Heart left ventricle (tissue), 16 donors: ENCODE measurements at regions not wholly inside any gene's neighbourhood (a gene's known extent, or its start where the extent isn't known, plus 50 kb on each side); places are given as distances from the start of the nearest gene placed in this dataset.

ENCODE experiments used
- ATAC-seq, 4 donors: fragments of 200-7000 bp; cut with Tn5 transposase; one replicate each; pipeline ENCODE4 v1.9.1; 2020 to 2022; ENCODE audit warnings: moderate library complexity in 4 of 4, mild to moderate bottlenecking in 3 of 4, moderate number of reproducible peaks in 1 of 4
- DNase-seq, 5 donors: peaks; one replicate each; pipeline ENCODE4 v3.0.0-alpha.2; 2020
- H3K27ac ChIP-seq, 12 donors: fragments of 200-600 bp; sonication (generic) in 4 of 12; one replicate each; pipeline versions ENCODE4 v1.5.0 to v1.8.0; 2016 to 2022; ENCODE audit warnings: mild to moderate bottlenecking in 2 of 12
- H3K27me3 ChIP-seq, 9 donors: fragments of 200-600 bp; sonication (generic) in 2 of 9; one replicate each; pipeline versions ENCODE4 v1.5.1 to v1.8.0; 2016 to 2022; ENCODE audit warnings: mild to moderate bottlenecking in 3 of 9
- H3K36me3 ChIP-seq, 9 donors: fragments of 200-600 bp; sonication (generic) in 2 of 9; one replicate each; pipeline versions ENCODE4 v1.5.0 to v1.8.0; 2018 to 2022; ENCODE audit warnings: mild to moderate bottlenecking in 2 of 9
- H3K4me1 ChIP-seq, 12 donors: fragments of 200-600 bp; sonication (generic) in 4 of 12; one replicate each; pipeline versions ENCODE4 v1.5.0 to v1.8.0; 2016 to 2022; ENCODE audit warnings: mild to moderate bottlenecking in 3 of 12
- H3K4me3 ChIP-seq, 12 donors: fragments of 200-600 bp; sonication (generic) in 4 of 12; one replicate each; pipeline versions ENCODE4 v1.5.0 to v1.8.0; 2017 to 2022; ENCODE audit warnings: mild to moderate bottlenecking in 9 of 12, moderate library complexity in 4 of 12
- H3K9me3 ChIP-seq, 12 donors: fragments of 200-600 bp; sonication (generic) in 4 of 12; one replicate each; pipeline versions ENCODE4 v1.5.0 to v1.8.0; 2016 to 2022; ENCODE audit warnings: mild to moderate bottlenecking in 1 of 12
- POLR2A ChIP-seq, 2 donors: fragments of 450-650 bp; IDR thresholded peaks; one replicate each; pipeline ENCODE4 v1.6.1; 2017; ENCODE audit warnings: antibody characterized with exemption in 2 of 2, mild to moderate bottlenecking in 2 of 2, moderate library complexity in 2 of 2
- WGBS, 4 donors: extraction: QIAGEN DNeasy Blood & Tissue Kit in 2 of 4; methylation state at CpG; one replicate each; pipeline versions ENCODE4 v1.1.5 to v1.1.7; 2013 to 2018; 5-methylcytosine and 5-hydroxymethylcytosine counted together
- intact Hi-C, 10 donors: fragments of 100-400 bp; cut with DNase I; formaldehyde crosslinking; loops; one replicate each; pipeline versions ENCODE4 v1.11.1 to v1.14.2; 2022
- TF ChIP-seq, protein P1 (sequence below), 12 donors: fragments of 200-600 bp; sonication (generic) in 4 of 12; IDR thresholded peaks; one replicate each; pipeline versions ENCODE4 v1.5.0 to v1.8.0; 2018 to 2022; ENCODE audit warnings: antibody characterized with exemption in 12 of 12, mild to moderate bottlenecking in 5 of 12
- donor health status: ischemic (EF 13 %, LVEDD 7.1; RV severe dilation, severe dysfunction).
- donor health status: healthy with polysubstance abuse.
- donor health status: DM: no; HTN: yes; CAD: no.
- donor health status: DM: no; HTN: no; CAD: no.
- donor health status: ischemic (EF 25% LVEDD 6.9; RV normal size, moderate dysfunction).
- donor health status: ischemic (EF 25% LVEDD 5.7; RV mildly dilated, moderate dysfunction).
- donor health status: healthy.
- donor health status: DM: yes; HTN: yes; CAD: no.
- donor health status: ischemic (EF 35%, LVEDD 5.7; RV mildly dilated, moderate dysfunction).
- donor health status: nonischemic (EF 11% LVEDD 7.7; RV severe dilation, severe dysfunction).
- donor health status: DM: yes; HTN: yes; CAD: no.
- donor health status: PGD.
- donor health status: ischemic (EF 29% LVEDD 5.4; RV normal size, mild dysfunction).
- donor health status: nonischemic (EF 23%, LVEDD 6.1; RV moderate dilation, normal function).

DNA sequence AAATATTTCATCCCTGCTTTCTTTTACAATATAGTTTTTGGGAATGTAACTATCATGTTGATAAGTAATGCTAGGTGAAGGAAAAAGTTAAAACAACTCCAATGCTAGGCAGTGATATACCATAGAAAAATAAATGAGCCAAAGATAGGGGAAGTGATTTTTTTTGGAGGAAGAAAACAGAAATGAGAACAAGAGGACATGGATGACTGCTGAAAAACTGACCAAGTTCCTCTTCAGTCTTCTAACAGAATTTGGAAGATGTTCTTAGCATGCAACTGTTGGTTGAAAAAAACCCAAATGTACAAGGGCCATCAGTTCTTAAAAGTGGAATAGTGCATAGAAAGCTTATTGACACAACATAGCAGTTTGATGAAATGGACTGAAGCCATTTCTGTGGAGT lies 262.5 kb upstream of the STARD13 start:
- Histone ChIP-seq H3K36me3 (no peaks in the 10 kb centered on the region), H3K9me3 (no peaks in the 10 kb centered on the region), H3K27me3 (no peaks in the 10 kb centered on the region), H3K4me3 (no peak overlapping the region), H3K4me1 (peaks cover 0 to 32% (median 13%) of the 10 kb centered on the region in 12 donors), H3K27ac (peak overlapping the region in 1 of 12 donors; percentile 40)
- intact Hi-C loops, result loop anchor here in 5 of 10 donors (5.0 to 10.0 kb wide), 8 partner anchors 64 to 903 kb away; partner anchors contain the start of genes KL (in 1 of the 5) and RFC3 (in 1 of the 5)
- DNase-seq, result no peak
- no peak for ATAC-seq
- TF ChIP-seq POLR2A (IDR thresholded peaks at IDR 0.05), result no peak
- TF ChIP-seq, protein P1, sequence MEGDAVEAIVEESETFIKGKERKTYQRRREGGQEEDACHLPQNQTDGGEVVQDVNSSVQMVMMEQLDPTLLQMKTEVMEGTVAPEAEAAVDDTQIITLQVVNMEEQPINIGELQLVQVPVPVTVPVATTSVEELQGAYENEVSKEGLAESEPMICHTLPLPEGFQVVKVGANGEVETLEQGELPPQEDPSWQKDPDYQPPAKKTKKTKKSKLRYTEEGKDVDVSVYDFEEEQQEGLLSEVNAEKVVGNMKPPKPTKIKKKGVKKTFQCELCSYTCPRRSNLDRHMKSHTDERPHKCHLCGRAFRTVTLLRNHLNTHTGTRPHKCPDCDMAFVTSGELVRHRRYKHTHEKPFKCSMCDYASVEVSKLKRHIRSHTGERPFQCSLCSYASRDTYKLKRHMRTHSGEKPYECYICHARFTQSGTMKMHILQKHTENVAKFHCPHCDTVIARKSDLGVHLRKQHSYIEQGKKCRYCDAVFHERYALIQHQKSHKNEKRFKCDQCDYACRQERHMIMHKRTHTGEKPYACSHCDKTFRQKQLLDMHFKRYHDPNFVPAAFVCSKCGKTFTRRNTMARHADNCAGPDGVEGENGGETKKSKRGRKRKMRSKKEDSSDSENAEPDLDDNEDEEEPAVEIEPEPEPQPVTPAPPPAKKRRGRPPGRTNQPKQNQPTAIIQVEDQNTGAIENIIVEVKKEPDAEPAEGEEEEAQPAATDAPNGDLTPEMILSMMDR (IDR thresholded peaks at IDR 0.05), result no peak

DNA sequence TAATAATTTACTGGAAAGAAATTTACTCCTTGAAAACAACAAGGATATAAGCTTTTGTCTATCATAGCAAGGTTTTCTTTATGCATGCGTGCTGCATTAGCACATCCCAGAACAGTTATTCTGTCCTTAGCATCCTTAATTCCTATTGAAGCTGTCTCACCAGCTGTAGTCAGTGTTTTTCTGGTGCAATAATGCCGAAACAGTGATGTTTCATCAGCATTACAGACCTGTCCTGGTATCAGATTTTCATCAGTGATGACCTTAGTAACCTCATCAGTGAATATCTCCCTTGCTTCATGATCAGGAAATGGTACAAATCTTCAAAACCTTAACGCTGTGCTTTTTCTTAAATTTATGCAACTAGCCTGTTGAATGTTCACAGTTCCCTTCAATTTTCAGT lies 264.7 kb upstream of the STARD13 start:
- TF ChIP-seq, protein P1 (IDR thresholded peaks at IDR 0.05), result no peak
- TF ChIP-seq POLR2A (IDR thresholded peaks at IDR 0.05), result no peak
- no peaks in the 10 kb centered on the region for H3K9me3 ChIP-seq
- peaks cover 0 to 14% (median 3%) of the 10 kb centered on the region in 12 donors for H3K4me1 ChIP-seq
- no peaks in the 10 kb centered on the region for H3K27me3 ChIP-seq
- H3K27ac ChIP-seq, result no peak overlapping the region
- DNase-seq, result no peak
- no peak for ATAC-seq
- intact Hi-C loops, result loop anchor here in 1 of 10 donors (5.0 kb wide), 1 partner anchor 67 kb away; no protein-coding TSS in a partner anchor
- H3K36me3 ChIP-seq, result no peaks in the 10 kb centered on the region
- no peak overlapping the region for H3K4me3 ChIP-seq
- WGBS, 4 donors, result 91 to 96% (median 94%) methylated on average over 3 of the region's 3 CpGs

DNA sequence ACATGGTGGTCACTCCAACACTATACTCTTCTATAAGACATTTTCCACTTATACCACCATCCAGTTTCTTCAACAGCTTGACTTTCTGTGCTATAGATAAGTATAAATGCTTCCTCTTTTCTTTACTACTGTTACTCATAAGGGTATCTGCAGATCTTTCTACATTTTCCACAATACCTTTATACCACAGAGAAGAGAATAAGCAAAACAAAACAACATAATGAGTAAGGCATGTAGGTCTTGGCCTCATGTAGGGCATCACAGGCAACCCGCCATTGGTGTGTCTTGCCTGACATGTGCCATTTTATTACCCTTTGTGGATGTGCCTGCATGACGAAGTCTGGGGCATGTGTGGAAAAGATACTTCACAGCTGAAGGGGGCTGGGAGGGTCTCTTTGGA lies 265.3 kb upstream of the STARD13 start:
- H3K4me1 ChIP-seq, result peaks cover 0 to 16% (median 4%) of the 10 kb centered on the region in 12 donors
- TF ChIP-seq POLR2A (IDR thresholded peaks at IDR 0.05), result no peak
- TF ChIP-seq, protein P1 (IDR thresholded peaks at IDR 0.05), result no peak

DNA sequence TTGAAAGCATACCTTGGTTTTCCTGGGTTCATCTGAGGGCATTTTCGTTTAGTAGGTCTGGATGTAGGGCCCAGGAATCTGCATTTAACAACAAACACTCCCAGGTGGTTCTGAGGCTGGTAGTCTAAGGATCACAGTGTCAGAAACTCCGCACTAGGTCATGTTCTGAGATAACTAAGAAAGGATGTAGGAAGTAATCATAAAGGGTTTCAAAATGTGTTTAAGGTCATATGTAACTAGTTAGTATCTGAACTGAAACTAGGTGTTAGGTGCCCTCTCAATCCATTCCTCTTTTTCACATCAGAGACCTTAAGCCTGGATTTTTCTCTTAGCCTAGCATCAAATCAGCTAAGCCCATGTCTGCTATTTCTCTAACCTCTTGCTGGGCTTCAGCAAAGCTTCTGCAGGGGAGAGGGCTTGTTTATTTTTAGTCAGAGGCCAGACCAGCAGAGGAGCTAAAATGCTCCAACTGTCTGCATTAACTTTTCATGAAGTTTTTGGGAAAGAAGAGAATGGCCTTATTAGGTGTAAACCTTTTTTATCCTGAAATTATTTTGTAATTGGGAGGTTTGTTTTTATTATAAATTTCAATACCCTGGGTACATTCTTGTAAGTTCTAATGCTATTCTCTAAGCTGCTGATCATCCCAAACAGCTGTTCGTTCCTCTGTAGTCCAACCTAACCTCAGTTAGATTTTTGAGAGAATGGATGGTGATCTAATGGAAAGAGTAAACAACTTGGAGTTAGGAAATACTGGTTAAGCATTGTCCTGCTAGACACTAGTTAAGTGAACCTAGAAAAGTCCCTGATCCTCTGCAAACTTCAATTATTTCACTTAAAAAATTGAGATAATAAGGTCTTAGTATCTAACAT lies 262.8 kb upstream of the RFC3 start:
- 52 to 60% (median 54%) methylated on average over 3 of the region's 3 CpGs for WGBS, 4 donors
- Histone ChIP-seq H3K36me3 (no peaks in the 10 kb centered on the region), H3K27me3 (no peaks in the 10 kb centered on the region), H3K4me3 (no peak overlapping the region), H3K4me1 (peaks cover 0 to 12% (median under 1%) of the 10 kb centered on the region in 12 donors), H3K27ac (peak overlapping the region in 6 of 12 donors; percentile 7 to 43 (median 30)), H3K9me3 (no peaks in the 10 kb centered on the region)
- TF ChIP-seq, protein P1 (IDR thresholded peaks at IDR 0.05), result no peak
- no peak for TF ChIP-seq POLR2A (IDR thresholded peaks at IDR 0.05)
- intact Hi-C loops, result loop anchor here in 1 of 10 donors (5.0 kb wide), 1 partner anchor 62 kb away; no protein-coding TSS in a partner anchor
- DNase-seq, result no peak
- ATAC-seq, result peak in 3 of 4 donors; percentile 20 to 45 (median 24)

More for the DNA sequence above, 265.3 kb upstream of the STARD13 start:
- DNase-seq (no peak), ATAC-seq (no peak)
- Histone ChIP-seq H3K4me3 (no peak overlapping the region), H3K9me3 (no peaks in the 10 kb centered on the region), H3K36me3 (no peaks in the 10 kb centered on the region), H3K27ac (no peak overlapping the region), H3K27me3 (no peaks in the 10 kb centered on the region)
- intact Hi-C loops, result loop anchor here in 1 of 10 donors (5.0 kb wide), 1 partner anchor 66 kb away; no protein-coding TSS in a partner anchor
- 96 to 99% (median 97%) methylated on average over 2 of the region's 2 CpGs for WGBS, 4 donors
